ENCODE measurements at regions not wholly inside any gene's neighbourhood (a gene's known extent, or its start where the extent isn't known, plus 50 kb on each side); places are given as distances from the start of the nearest gene placed in this dataset.

GRCh38 chr10:52632591-52632990, 140.0 kb downstream of the MBL2 start:
- no peak for TF ChIP-seq SUZ12 (IDR thresholded peaks at IDR 0.05; ENCODE audit: extremely low read depth, insufficient read depth, insufficient read length)
- TF ChIP-seq YY1 (IDR thresholded peaks at IDR 0.05; ENCODE audit: insufficient read depth, insufficient read length): no peak
- no peak for TF ChIP-seq ZNF274 (IDR thresholded peaks at IDR 0.05; ENCODE audit: low read depth, low read length)
